HEK293 (cell line): ENCODE measurements at regions not wholly inside any gene's neighbourhood (a gene's known extent, or its start where the extent isn't known, plus 50 kb on each side); places are given as distances from the start of the nearest gene placed in this dataset.

ENCODE experiments used
- OSR2 ChIP-seq: fragments of 450-650 bp; formaldehyde crosslinking; IDR thresholded peaks from 2 replicates; pipeline ENCODE4 v1.5.1; 2016; ENCODE audit warnings: missing biosample characterization, missing genetic modification characterization
- ZBTB21 ChIP-seq: fragments of 450-650 bp; formaldehyde crosslinking; IDR thresholded peaks from 2 replicates; pipeline ENCODE4 v1.5.1; 2017; ENCODE audit warnings: missing biosample characterization, missing genetic modification characterization
- ZNF292 ChIP-seq: fragments of 450-650 bp; formaldehyde crosslinking; IDR thresholded peaks from 2 replicates; pipeline ENCODE4 v1.5.1; 2016; ENCODE audit warnings: low read depth, missing biosample characterization, missing genetic modification characterization, borderline replicate concordance
- TF ChIP-seq, protein P1 (sequence below): fragments of 450-650 bp; formaldehyde crosslinking; IDR thresholded peaks from 2 replicates; pipeline ENCODE4 v1.5.1; 2016; ENCODE audit warnings: missing biosample characterization, missing genetic modification characterization
- TF ChIP-seq, protein P2 (sequence below): fragments of 450-650 bp; formaldehyde crosslinking; IDR thresholded peaks from 2 replicates; pipeline ENCODE4 v1.5.1; 2016; ENCODE audit warnings: missing biosample characterization, missing genetic modification characterization
- TF ChIP-seq, protein P3 (sequence below): fragments of 450-650 bp; formaldehyde crosslinking; IDR thresholded peaks from 2 replicates; pipeline ENCODE4 v1.5.1; 2016; ENCODE audit warnings: missing biosample characterization, missing genetic modification characterization

DNA sequence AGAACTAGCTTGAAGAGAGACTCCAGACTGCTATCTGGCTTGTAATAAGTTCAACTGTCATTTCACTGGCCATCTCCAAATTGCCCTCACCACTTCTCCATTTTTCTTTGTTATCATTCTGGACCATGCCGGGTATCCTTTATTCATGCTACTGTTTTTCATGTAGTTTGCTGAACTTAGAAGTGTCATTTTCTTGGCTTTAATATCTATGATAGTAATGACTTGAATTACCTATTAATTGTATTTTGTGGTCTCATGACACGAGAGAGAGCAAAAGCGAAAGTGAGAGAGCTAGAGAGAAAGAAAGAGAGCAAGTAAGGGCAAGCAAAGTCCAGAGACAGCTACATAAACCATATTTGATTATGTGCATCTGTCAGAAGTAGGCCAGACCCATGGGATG is 184.9 kb upstream of the ATP1B1 start:
- TF ChIP-seq ZBTB21, result no peak
- TF ChIP-seq, protein P1, sequence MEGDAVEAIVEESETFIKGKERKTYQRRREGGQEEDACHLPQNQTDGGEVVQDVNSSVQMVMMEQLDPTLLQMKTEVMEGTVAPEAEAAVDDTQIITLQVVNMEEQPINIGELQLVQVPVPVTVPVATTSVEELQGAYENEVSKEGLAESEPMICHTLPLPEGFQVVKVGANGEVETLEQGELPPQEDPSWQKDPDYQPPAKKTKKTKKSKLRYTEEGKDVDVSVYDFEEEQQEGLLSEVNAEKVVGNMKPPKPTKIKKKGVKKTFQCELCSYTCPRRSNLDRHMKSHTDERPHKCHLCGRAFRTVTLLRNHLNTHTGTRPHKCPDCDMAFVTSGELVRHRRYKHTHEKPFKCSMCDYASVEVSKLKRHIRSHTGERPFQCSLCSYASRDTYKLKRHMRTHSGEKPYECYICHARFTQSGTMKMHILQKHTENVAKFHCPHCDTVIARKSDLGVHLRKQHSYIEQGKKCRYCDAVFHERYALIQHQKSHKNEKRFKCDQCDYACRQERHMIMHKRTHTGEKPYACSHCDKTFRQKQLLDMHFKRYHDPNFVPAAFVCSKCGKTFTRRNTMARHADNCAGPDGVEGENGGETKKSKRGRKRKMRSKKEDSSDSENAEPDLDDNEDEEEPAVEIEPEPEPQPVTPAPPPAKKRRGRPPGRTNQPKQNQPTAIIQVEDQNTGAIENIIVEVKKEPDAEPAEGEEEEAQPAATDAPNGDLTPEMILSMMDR (tag by site-specific recombination), result no peak
- TF ChIP-seq, protein P2, sequence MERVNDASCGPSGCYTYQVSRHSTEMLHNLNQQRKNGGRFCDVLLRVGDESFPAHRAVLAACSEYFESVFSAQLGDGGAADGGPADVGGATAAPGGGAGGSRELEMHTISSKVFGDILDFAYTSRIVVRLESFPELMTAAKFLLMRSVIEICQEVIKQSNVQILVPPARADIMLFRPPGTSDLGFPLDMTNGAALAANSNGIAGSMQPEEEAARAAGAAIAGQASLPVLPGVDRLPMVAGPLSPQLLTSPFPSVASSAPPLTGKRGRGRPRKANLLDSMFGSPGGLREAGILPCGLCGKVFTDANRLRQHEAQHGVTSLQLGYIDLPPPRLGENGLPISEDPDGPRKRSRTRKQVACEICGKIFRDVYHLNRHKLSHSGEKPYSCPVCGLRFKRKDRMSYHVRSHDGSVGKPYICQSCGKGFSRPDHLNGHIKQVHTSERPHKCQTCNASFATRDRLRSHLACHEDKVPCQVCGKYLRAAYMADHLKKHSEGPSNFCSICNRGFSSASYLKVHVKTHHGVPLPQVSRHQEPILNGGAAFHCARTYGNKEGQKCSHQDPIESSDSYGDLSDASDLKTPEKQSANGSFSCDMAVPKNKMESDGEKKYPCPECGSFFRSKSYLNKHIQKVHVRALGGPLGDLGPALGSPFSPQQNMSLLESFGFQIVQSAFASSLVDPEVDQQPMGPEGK (tag by site-specific recombination), result no peak
- no peak for TF ChIP-seq ZNF292 (tag by site-specific recombination)
- no peak for TF ChIP-seq OSR2 (tag by site-specific recombination)
- TF ChIP-seq, protein P3, sequence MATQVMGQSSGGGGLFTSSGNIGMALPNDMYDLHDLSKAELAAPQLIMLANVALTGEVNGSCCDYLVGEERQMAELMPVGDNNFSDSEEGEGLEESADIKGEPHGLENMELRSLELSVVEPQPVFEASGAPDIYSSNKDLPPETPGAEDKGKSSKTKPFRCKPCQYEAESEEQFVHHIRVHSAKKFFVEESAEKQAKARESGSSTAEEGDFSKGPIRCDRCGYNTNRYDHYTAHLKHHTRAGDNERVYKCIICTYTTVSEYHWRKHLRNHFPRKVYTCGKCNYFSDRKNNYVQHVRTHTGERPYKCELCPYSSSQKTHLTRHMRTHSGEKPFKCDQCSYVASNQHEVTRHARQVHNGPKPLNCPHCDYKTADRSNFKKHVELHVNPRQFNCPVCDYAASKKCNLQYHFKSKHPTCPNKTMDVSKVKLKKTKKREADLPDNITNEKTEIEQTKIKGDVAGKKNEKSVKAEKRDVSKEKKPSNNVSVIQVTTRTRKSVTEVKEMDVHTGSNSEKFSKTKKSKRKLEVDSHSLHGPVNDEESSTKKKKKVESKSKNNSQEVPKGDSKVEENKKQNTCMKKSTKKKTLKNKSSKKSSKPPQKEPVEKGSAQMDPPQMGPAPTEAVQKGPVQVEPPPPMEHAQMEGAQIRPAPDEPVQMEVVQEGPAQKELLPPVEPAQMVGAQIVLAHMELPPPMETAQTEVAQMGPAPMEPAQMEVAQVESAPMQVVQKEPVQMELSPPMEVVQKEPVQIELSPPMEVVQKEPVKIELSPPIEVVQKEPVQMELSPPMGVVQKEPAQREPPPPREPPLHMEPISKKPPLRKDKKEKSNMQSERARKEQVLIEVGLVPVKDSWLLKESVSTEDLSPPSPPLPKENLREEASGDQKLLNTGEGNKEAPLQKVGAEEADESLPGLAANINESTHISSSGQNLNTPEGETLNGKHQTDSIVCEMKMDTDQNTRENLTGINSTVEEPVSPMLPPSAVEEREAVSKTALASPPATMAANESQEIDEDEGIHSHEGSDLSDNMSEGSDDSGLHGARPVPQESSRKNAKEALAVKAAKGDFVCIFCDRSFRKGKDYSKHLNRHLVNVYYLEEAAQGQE (tag by site-specific recombination), result no peak
